ENCODE measurements at regions not wholly inside any gene's neighbourhood (a gene's known extent, or its start where the extent isn't known, plus 50 kb on each side); places are given as distances from the start of the nearest gene placed in this dataset.

DNA sequence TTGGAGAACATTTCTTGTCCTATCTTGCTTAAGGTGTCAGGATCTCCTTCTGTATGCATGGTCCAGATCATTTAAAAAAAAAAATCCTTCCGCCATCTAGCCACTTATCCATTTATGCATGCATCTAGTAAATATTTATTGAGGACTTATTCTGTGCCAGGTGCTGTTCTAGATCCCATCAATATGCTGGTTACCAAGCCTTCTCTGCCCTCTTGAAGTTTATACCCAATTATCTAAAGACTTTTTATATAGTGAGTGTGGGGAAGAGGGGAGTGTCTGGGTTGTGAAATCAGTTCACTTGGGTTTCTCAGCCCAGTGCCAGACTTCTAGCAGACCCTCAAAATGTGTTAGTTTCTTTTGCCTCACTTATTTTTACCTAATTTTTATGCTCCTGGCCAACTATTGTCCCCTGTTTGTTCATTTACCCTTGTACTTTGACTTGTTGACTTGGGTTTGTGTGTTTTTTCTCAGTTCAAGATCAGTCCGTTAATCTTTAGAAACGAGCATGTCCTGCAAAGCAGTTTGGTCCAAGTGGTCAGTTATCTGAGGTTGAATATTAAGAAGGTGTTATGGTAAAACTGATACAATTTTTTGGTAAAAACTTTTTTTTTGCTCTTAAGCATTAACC is 488.9 kb downstream of the PCNX1 start:
- BruUV-seq (replicated peaks), result no TSS peak
- Histone ChIP-seq H4K20me1 (ENCODE audit: low read length) (peaks cover 12% of the 10 kb centered on the region; the same call in 1 of the 2 replicates), H2AFZ (ENCODE audit: low read length) (no peak overlapping the region), H3K27me3 (ENCODE audit: low read length) (no peaks in the 10 kb centered on the region), H3K4me2 (ENCODE audit: low read length) (no peak overlapping the region), H3K9me3 (ENCODE audit: low read length) (no peaks in the 10 kb centered on the region), H3K4me1 (ENCODE audit: insufficient read depth, low read length) (peaks cover 16% of the 10 kb centered on the region; the same call in 1 of the 2 replicates), H3K9ac (ENCODE audit: low read length) (no peak overlapping the region), H3K27ac (ENCODE audit: low read length) (no peak overlapping the region), H3K9me2 (replicated peaks; ENCODE audit: low read length) (no peaks in the 10 kb centered on the region), H3F3A (ENCODE audit: low read length, unreplicated experiment) (no peaks in the 10 kb centered on the region), H3K36me3 (ENCODE audit: low read depth, low read length) (no peaks in the 10 kb centered on the region), H3K4me3 (ENCODE audit: low read length) (no peak overlapping the region), H3K79me2 (ENCODE audit: low read length) (peaks cover 90% of the 10 kb centered on the region)
- POLR2A ChIA-PET (ENCODE audit: unreplicated experiment), result no interaction called here
- DNase-seq (no peak), ATAC-seq (no peak)
- intact Hi-C loops (cut with micrococcal nuclease), result no loop called here
- CTCF ChIA-PET, result no interaction called here
- no peak for TF ChIP-seq EZH2 (IDR thresholded peaks at IDR 0.05; ENCODE audit: low read length, unreplicated experiment)
- TF ChIP-seq, protein P1, sequence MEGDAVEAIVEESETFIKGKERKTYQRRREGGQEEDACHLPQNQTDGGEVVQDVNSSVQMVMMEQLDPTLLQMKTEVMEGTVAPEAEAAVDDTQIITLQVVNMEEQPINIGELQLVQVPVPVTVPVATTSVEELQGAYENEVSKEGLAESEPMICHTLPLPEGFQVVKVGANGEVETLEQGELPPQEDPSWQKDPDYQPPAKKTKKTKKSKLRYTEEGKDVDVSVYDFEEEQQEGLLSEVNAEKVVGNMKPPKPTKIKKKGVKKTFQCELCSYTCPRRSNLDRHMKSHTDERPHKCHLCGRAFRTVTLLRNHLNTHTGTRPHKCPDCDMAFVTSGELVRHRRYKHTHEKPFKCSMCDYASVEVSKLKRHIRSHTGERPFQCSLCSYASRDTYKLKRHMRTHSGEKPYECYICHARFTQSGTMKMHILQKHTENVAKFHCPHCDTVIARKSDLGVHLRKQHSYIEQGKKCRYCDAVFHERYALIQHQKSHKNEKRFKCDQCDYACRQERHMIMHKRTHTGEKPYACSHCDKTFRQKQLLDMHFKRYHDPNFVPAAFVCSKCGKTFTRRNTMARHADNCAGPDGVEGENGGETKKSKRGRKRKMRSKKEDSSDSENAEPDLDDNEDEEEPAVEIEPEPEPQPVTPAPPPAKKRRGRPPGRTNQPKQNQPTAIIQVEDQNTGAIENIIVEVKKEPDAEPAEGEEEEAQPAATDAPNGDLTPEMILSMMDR (conservative IDR thresholded peaks at IDR 0.05; ENCODE audit: low read depth, low read length), result no peak
- TF ChIP-seq EZH2phosphoT487 (IDR thresholded peaks at IDR 0.05; ENCODE audit: borderline replicate concordance, low read length), result no peak

DNA sequence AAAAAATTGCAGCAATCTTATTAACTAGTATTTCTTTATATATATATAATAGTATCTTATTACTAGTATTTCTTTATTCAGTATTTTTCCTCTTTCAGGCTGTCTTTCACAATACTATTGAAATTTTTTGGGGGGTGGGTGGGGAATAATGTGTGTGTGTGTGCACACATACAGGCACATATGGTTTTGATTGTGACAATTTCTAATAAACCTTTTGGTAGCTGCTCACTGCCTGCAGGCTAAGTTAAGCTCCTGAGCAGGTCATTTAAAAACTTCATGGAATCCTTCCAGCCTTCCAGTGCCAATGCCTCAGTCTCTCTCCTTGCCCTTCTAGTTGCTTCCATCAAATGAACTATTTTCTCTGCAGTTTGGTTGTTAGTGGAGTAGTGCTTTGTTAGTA is 490.1 kb downstream of the PCNX1 start:
- Histone ChIP-seq H3K4me3 (ENCODE audit: low read length) (no peak overlapping the region), H3K9me3 (ENCODE audit: low read length) (no peaks in the 10 kb centered on the region), H2AFZ (ENCODE audit: low read length) (no peak overlapping the region), H3K79me2 (ENCODE audit: low read length) (peaks cover 91% of the 10 kb centered on the region), H4K20me1 (ENCODE audit: low read length) (peaks cover 12% of the 10 kb centered on the region; the same call in 1 of the 2 replicates), H3K27me3 (ENCODE audit: low read length) (no peaks in the 10 kb centered on the region), H3K4me2 (ENCODE audit: low read length) (no peak overlapping the region), H3F3A (ENCODE audit: low read length, unreplicated experiment) (no peaks in the 10 kb centered on the region), H3K36me3 (ENCODE audit: low read depth, low read length) (no peaks in the 10 kb centered on the region), H3K4me1 (ENCODE audit: insufficient read depth, low read length) (peaks cover 24% of the 10 kb centered on the region; the same call in 1 of the 2 replicates), H3K9ac (ENCODE audit: low read length) (no peak overlapping the region), H3K9me2 (replicated peaks; ENCODE audit: low read length) (no peaks in the 10 kb centered on the region), H3K27ac (ENCODE audit: low read length) (no peak overlapping the region)
- POLR2A ChIA-PET (ENCODE audit: unreplicated experiment), result no interaction called here
- intact Hi-C loops (cut with micrococcal nuclease), result no loop called here
- no peak for DNase-seq
- TF ChIP-seq, protein P1 (conservative IDR thresholded peaks at IDR 0.05; ENCODE audit: low read depth, low read length), result no peak
- no peak for TF ChIP-seq EZH2 (IDR thresholded peaks at IDR 0.05; ENCODE audit: low read length, unreplicated experiment)
- TF ChIP-seq EZH2phosphoT487 (IDR thresholded peaks at IDR 0.05; ENCODE audit: borderline replicate concordance, low read length), result no peak
- no TSS peak for BruUV-seq (replicated peaks)
- CTCF ChIA-PET, result no interaction called here
- no peak for ATAC-seq

DNA sequence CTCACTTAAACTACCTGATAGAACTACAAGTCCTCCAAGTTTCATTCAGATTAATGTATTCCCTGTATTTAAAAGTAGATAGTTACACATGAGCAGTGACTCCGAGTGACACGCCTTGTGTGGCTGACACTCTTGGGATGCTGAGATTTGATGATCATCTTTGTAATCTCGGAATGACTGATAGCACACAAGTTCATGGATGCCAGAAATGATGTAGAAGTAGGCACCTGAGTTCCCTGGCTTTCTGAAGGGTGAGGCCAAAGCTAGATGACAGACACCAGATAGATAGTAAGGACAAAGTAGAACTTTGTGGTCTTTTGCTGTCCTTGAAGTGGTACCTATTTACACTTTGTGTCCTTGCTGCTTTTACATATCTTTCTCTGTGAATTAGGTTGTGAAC is 491.2 kb downstream of the PCNX1 start:
- H3K4me2 ChIP-seq (ENCODE audit: low read length), result no peak overlapping the region
- no peak overlapping the region for H3K4me3 ChIP-seq (ENCODE audit: low read length)
- ChIA-PET CTCF (no interaction called here), POLR2A (ENCODE audit: unreplicated experiment) (interaction anchor here (0.7 kb wide), 1 partner anchor 266 kb away, joined by 5 read pairs; no protein-coding TSS in a partner anchor)
- H3K9me3 ChIP-seq (ENCODE audit: low read length), result no peaks in the 10 kb centered on the region
- H3K27me3 ChIP-seq (ENCODE audit: low read length), result no peaks in the 10 kb centered on the region
- no peaks in the 10 kb centered on the region for H3K36me3 ChIP-seq (ENCODE audit: low read depth, low read length)
- peaks cover 26% of the 10 kb centered on the region; the same call in 1 of the 2 replicates for H3K4me1 ChIP-seq (ENCODE audit: insufficient read depth, low read length)
- no peak overlapping the region for H3K9ac ChIP-seq (ENCODE audit: low read length)
- DNase-seq (no peak), ATAC-seq (no peak)
- H3K79me2 ChIP-seq (ENCODE audit: low read length), result peaks cover 91% of the 10 kb centered on the region
- no peaks in the 10 kb centered on the region for H3K9me2 ChIP-seq (replicated peaks; ENCODE audit: low read length)
- peaks cover 12% of the 10 kb centered on the region; the same call in 1 of the 2 replicates for H4K20me1 ChIP-seq (ENCODE audit: low read length)
- H3K27ac ChIP-seq (ENCODE audit: low read length), result no peak overlapping the region
- no TSS peak for BruUV-seq (replicated peaks)
- TF ChIP-seq, protein P1 (conservative IDR thresholded peaks at IDR 0.05; ENCODE audit: low read depth, low read length), result no peak
- TF ChIP-seq EZH2phosphoT487 (IDR thresholded peaks at IDR 0.05; ENCODE audit: borderline replicate concordance, low read length) (no peak), EZH2 (IDR thresholded peaks at IDR 0.05; ENCODE audit: low read length, unreplicated experiment) (no peak)
- intact Hi-C loops (cut with micrococcal nuclease), result no loop called here
- no peak overlapping the region for H2AFZ ChIP-seq (ENCODE audit: low read length)
- no peaks in the 10 kb centered on the region for H3F3A ChIP-seq (ENCODE audit: low read length, unreplicated experiment)
